Fibroblast of pulmonary artery (primary cell): ENCODE measurements at regions not wholly inside any gene's neighbourhood (a gene's known extent, or its start where the extent isn't known, plus 50 kb on each side); places are given as distances from the start of the nearest gene placed in this dataset.

Source experiments
- DNase-seq: peaks from one replicate; pipeline ENCODE4 v3.0.0-alpha.2; 2010; ENCODE audit warnings: low read depth
- H3K4me3 ChIP-seq: replicated peaks from 2 replicates; pipeline ENCODE4 v1.5.1; 2011; ENCODE audit warnings: low read depth, mild to moderate bottlenecking, control low read depth, low read length, moderate library complexity
- CTCF ChIP-seq: IDR thresholded peaks from 2 replicates; pipeline ENCODE4 v1.5.1; 2011; ENCODE audit warnings: mild to moderate bottlenecking, control low read depth, low read length, inconsistent platforms; ENCODE audit errors: missing control alignments

GRCh38 chr1:232407120-232407519, 222.8 kb downstream of the SIPA1L2 start:
- H3K4me3 ChIP-seq = no peak overlapping the region
- no peak for DNase-seq
- TF ChIP-seq CTCF = no peak

- no peak for DNase-seq
- TF ChIP-seq CTCF = no peak
- no peak overlapping the region for H3K4me3 ChIP-seq
These were observed 224.2 kb downstream of the SIPA1L2 start for GRCh38 chr1:232405781-232406180.

- no peak overlapping the region for H3K4me3 ChIP-seq
- no peak for TF ChIP-seq CTCF
- no peak for DNase-seq
These were observed 224.8 kb downstream of the SIPA1L2 start for GRCh38 chr1:232404981-232405731.

GRCh38 chr1:232404227-232404626, 225.7 kb downstream of the SIPA1L2 start:
- no peak overlapping the region for H3K4me3 ChIP-seq
- TF ChIP-seq CTCF = no peak
- DNase-seq = no peak

- no peak for DNase-seq
- no peak for TF ChIP-seq CTCF
- H3K4me3 ChIP-seq = no peak overlapping the region
These were observed 226.8 kb downstream of the SIPA1L2 start for GRCh38 chr1:232403017-232403714.

GRCh38 chr1:232398823-232399222, 231.1 kb downstream of the SIPA1L2 start:
- no peak for DNase-seq
- H3K4me3 ChIP-seq = no peak overlapping the region
- no peak for TF ChIP-seq CTCF
